Left lung (tissue), 4 donors: ENCODE measurements at regions not wholly inside any gene's neighbourhood (a gene's known extent, or its start where the extent isn't known, plus 50 kb on each side); places are given as distances from the start of the nearest gene placed in this dataset.

Source experiments
- ATAC-seq: fragments of 200-7000 bp; cut with Tn5 transposase; one replicate; pipeline ENCODE4 v1.9.1; 2020; ENCODE audit warnings: moderate library complexity
- DNase-seq, 4 donors: peaks; one replicate each; pipeline ENCODE4 v3.0.0-alpha.2; 2013 to 2020
- H3K27ac ChIP-seq, 2 donors: fragments of 200-600 bp; sonication (generic) in 1 of 2; one replicate each; pipeline versions ENCODE4 v1.5.0 to v1.8.0; 2020 to 2021
- H3K27me3 ChIP-seq, 2 donors: fragments of 200-600 bp; sonication (generic) in 1 of 2; one replicate each; pipeline versions ENCODE4 v1.5.0 to v1.8.0; 2020 to 2021
- H3K36me3 ChIP-seq, 2 donors: fragments of 200-600 bp; sonication (generic) in 1 of 2; one replicate each; pipeline versions ENCODE4 v1.5.0 to v1.8.0; 2020 to 2021
- H3K4me1 ChIP-seq, 2 donors: fragments of 200-600 bp; one replicate each; pipeline ENCODE4 v1.8.0; 2021
- H3K4me3 ChIP-seq, 2 donors: fragments of 200-600 bp; sonication (generic) in 1 of 2; one replicate each; pipeline versions ENCODE4 v1.5.0 to v1.8.0; 2020 to 2021; ENCODE audit warnings: mild to moderate bottlenecking in 1 of 2
- H3K9me3 ChIP-seq, 2 donors: fragments of 200-600 bp; sonication (generic) in 1 of 2; one replicate each; pipeline versions ENCODE4 v1.5.0 to v1.8.0; 2020 to 2021
- intact Hi-C, 2 donors: fragments of 100-400 bp; cut with DNase I; formaldehyde crosslinking; loops; one replicate each; pipeline versions ENCODE4 v1.11.2 to v1.14.2; 2022
- TF ChIP-seq, protein P1 (sequence below), 2 donors: fragments of 200-600 bp; sonication (generic) in 1 of 2; IDR thresholded peaks; one replicate each; pipeline versions ENCODE4 v1.5.0 to v1.8.0; 2021; ENCODE audit warnings: antibody characterized with exemption in 2 of 2
- donor health status: DM: no; HTN: yes; CAD: no.
- donor health status: DM: no; HTN: no; CAD: no.

GRCh38 chr21:16367079-16367478, 637.3 kb downstream of the USP25 start:
- TF ChIP-seq, protein P1, sequence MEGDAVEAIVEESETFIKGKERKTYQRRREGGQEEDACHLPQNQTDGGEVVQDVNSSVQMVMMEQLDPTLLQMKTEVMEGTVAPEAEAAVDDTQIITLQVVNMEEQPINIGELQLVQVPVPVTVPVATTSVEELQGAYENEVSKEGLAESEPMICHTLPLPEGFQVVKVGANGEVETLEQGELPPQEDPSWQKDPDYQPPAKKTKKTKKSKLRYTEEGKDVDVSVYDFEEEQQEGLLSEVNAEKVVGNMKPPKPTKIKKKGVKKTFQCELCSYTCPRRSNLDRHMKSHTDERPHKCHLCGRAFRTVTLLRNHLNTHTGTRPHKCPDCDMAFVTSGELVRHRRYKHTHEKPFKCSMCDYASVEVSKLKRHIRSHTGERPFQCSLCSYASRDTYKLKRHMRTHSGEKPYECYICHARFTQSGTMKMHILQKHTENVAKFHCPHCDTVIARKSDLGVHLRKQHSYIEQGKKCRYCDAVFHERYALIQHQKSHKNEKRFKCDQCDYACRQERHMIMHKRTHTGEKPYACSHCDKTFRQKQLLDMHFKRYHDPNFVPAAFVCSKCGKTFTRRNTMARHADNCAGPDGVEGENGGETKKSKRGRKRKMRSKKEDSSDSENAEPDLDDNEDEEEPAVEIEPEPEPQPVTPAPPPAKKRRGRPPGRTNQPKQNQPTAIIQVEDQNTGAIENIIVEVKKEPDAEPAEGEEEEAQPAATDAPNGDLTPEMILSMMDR (IDR thresholded peaks at IDR 0.05) = no peak
- intact Hi-C loops = no loop called here
- no peak for ATAC-seq

GRCh38 chr21:16370186-16370585, 640.4 kb downstream of the USP25 start:
- ATAC-seq (no peak), DNase-seq (no peak)
- Histone ChIP-seq H3K4me3 (no peak overlapping the region), H3K27me3 (no peaks in the 10 kb centered on the region), H3K27ac (no peak overlapping the region), H3K36me3 (no peaks in the 10 kb centered on the region), H3K9me3 (no peaks in the 10 kb centered on the region), H3K4me1 (no peaks in the 10 kb centered on the region)
- intact Hi-C loops = no loop called here
- TF ChIP-seq, protein P1 (IDR thresholded peaks at IDR 0.05) = no peak

More at GRCh38 chr21:16367079-16367478, 637.3 kb downstream of the USP25 start:
- no peak overlapping the region for H3K27ac ChIP-seq
- H3K4me1 ChIP-seq = no peaks in the 10 kb centered on the region
- no peaks in the 10 kb centered on the region for H3K36me3 ChIP-seq
- no peak for DNase-seq
- H3K4me3 ChIP-seq = no peak overlapping the region
- no peaks in the 10 kb centered on the region for H3K9me3 ChIP-seq
- H3K27me3 ChIP-seq = no peaks in the 10 kb centered on the region

DNA sequence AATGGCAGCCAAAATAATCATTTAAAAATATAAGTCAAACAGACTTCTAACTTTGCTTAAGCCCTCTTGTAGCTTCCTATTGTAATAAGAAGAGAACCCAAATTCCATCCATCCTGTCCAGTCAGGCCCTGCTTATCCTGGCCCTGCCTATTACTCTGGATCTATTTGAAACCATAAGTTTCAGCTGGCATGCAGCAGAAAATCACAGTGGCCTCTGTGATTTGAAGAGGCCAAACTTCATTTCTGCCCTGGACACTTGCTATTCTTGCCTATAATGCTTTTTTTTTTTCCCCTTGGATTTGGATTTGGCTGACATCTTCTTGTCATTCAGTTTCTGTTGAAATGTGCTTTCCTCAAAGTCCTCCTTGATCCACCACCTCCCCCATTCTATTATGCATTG, 642.8 kb downstream of the USP25 start:
- intact Hi-C loops = no loop called here
- H3K4me1 ChIP-seq = no peaks in the 10 kb centered on the region
- H3K36me3 ChIP-seq = no peaks in the 10 kb centered on the region
- TF ChIP-seq, protein P1 (IDR thresholded peaks at IDR 0.05) = no peak
- H3K9me3 ChIP-seq = no peaks in the 10 kb centered on the region
- no peaks in the 10 kb centered on the region for H3K27me3 ChIP-seq
- ATAC-seq (no peak), DNase-seq (no peak)
- H3K4me3 ChIP-seq = no peak overlapping the region
- H3K27ac ChIP-seq = no peak overlapping the region

DNA sequence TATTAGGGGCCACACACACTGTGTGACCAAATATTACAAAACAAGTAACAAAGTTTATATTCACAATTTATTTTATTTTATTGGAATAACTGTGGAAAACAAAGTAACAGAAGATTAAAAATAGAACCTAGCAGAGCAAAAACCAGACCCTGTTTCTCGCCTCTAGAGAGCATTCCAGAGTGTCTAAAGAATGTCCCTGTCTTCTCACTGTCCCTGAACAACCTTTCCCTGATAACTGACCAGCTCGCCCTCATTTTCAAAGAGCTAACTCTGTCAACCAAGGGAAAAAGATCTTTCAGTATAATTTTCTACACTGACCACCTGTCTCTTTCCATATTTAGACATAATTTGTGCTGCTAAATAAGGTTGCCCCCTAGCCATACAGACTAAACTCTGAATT, 646.9 kb downstream of the USP25 start:
- no peaks in the 10 kb centered on the region for H3K9me3 ChIP-seq
- TF ChIP-seq, protein P1 (IDR thresholded peaks at IDR 0.05) = no peak
- no peaks in the 10 kb centered on the region for H3K27me3 ChIP-seq
- H3K4me3 ChIP-seq = no peak overlapping the region
- no peak for DNase-seq
- no peak overlapping the region for H3K27ac ChIP-seq
- intact Hi-C loops = no loop called here
- ATAC-seq = no peak
- H3K36me3 ChIP-seq = no peaks in the 10 kb centered on the region
- H3K4me1 ChIP-seq = no peaks in the 10 kb centered on the region

DNA sequence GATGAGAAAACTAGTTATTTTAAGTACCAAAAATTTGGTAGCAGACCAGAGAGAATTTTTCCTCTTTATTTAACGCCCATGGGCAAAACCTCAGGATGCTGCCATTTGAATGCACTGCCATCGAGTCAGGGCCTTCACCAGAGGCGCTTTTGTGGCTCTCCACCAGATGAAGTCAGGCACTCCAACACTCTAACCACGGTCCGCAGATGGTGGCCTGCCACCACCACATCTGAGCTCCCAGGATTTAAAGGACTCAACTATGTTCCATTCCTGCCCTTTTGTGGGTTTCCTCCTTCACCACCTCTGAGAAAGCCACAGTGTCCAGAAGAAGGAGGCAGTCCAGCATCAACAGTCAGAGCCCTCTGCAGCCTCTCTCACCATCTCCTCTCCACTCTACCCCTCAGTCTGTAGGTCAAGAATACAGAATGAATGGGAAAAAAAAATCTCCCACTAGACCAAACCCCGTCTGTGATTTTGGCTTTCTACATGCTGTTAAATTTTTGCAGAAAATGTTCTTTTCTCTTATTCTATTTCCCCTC, 647.4 kb downstream of the USP25 start:
- no peak for ATAC-seq
- TF ChIP-seq, protein P1 (IDR thresholded peaks at IDR 0.05) = no peak
- H3K27ac ChIP-seq = no peak overlapping the region
- intact Hi-C loops = no loop called here
- no peaks in the 10 kb centered on the region for H3K9me3 ChIP-seq
- H3K4me1 ChIP-seq = no peaks in the 10 kb centered on the region
- no peak for DNase-seq
- no peaks in the 10 kb centered on the region for H3K27me3 ChIP-seq
- H3K4me3 ChIP-seq = no peak overlapping the region
- no peaks in the 10 kb centered on the region for H3K36me3 ChIP-seq
